HPDE6-E6E7 (cell line): ENCODE measurements at regions not wholly inside any gene's neighbourhood (a gene's known extent, or its start where the extent isn't known, plus 50 kb on each side); places are given as distances from the start of the nearest gene placed in this dataset.
"Not testable (repeated sequence)": the region's sequence is repeated elsewhere in the genome, so short reads cannot be mapped to it uniquely, and the experiment has no call there.

ENCODE experiments used
- DNase-seq: peaks from one replicate; pipeline ENCODE4 v3.0.0; 2011; ENCODE audit warnings: missing footprints; ENCODE audit errors: extremely low spot score

- not testable (repeated sequence) for DNase-seq
These were observed 53.4 kb upstream of the MED14 start for GRCh38 chrX:40788698-40789097.

- no peak for DNase-seq
These were observed 57.1 kb upstream of the MED14 start for GRCh38 chrX:40792433-40792832.

GRCh38 chrX:40794829-40795130 is 59.4 kb upstream of the MED14 start:
- DNase-seq, result not testable (repeated sequence)

GRCh38 chrX:40799745-40800144 is 64.4 kb upstream of the MED14 start:
- DNase-seq, result not testable (repeated sequence)

GRCh38 chrX:40805404-40805803 is 70.1 kb upstream of the MED14 start:
- DNase-seq, result no peak

- no peak for DNase-seq
These were observed 71.3 kb upstream of the MED14 start for GRCh38 chrX:40806513-40807220.

GRCh38 chrX:40807384-40807783 is 72.0 kb upstream of the MED14 start:
- no peak for DNase-seq

- DNase-seq, result no peak
These were observed 72.9 kb upstream of the MED14 start for GRCh38 chrX:40808203-40808602.

- no peak for DNase-seq
These were observed 73.9 kb upstream of the MED14 start for GRCh38 chrX:40809210-40809609.

GRCh38 chrX:40815045-40815444 is 79.7 kb upstream of the MED14 start:
- not testable (repeated sequence) for DNase-seq

- DNase-seq, result no peak
These were observed 81.6 kb upstream of the MED14 start for GRCh38 chrX:40816906-40817305.

GRCh38 chrX:40818236-40818635 is 82.9 kb upstream of the MED14 start:
- no peak for DNase-seq

GRCh38 chrX:40821780-40822179 is 86.4 kb upstream of the MED14 start:
- no peak for DNase-seq

GRCh38 chrX:40827331-40827730 is 92.0 kb upstream of the MED14 start:
- DNase-seq, result no peak

- DNase-seq, result no peak
These were observed 96.4 kb upstream of the MED14 start for GRCh38 chrX:40831750-40832149.

GRCh38 chrX:40832723-40833122 is 97.4 kb upstream of the MED14 start:
- DNase-seq, result no peak

- no peak for DNase-seq
These were observed 98.9 kb upstream of the MED14 start for GRCh38 chrX:40834225-40834624.

- no peak for DNase-seq
These were observed 100.2 kb upstream of the MED14 start for GRCh38 chrX:40835526-40835925.

- DNase-seq, result no peak
These were observed 108.3 kb upstream of the MED14 start for GRCh38 chrX:40843643-40844042.

GRCh38 chrX:40844471-40844870 is 109.1 kb upstream of the MED14 start:
- no peak for DNase-seq

GRCh38 chrX:40845331-40845911 is 110.1 kb upstream of the MED14 start:
- no peak for DNase-seq

- no peak for DNase-seq
These were observed 114.8 kb upstream of the MED14 start for GRCh38 chrX:40849906-40850823.

- DNase-seq, result no peak
These were observed 117.2 kb upstream of the MED14 start for GRCh38 chrX:40852586-40852985.
